ENCODE measurements at regions not wholly inside any gene's neighbourhood (a gene's known extent, or its start where the extent isn't known, plus 50 kb on each side); places are given as distances from the start of the nearest gene placed in this dataset.

DNA sequence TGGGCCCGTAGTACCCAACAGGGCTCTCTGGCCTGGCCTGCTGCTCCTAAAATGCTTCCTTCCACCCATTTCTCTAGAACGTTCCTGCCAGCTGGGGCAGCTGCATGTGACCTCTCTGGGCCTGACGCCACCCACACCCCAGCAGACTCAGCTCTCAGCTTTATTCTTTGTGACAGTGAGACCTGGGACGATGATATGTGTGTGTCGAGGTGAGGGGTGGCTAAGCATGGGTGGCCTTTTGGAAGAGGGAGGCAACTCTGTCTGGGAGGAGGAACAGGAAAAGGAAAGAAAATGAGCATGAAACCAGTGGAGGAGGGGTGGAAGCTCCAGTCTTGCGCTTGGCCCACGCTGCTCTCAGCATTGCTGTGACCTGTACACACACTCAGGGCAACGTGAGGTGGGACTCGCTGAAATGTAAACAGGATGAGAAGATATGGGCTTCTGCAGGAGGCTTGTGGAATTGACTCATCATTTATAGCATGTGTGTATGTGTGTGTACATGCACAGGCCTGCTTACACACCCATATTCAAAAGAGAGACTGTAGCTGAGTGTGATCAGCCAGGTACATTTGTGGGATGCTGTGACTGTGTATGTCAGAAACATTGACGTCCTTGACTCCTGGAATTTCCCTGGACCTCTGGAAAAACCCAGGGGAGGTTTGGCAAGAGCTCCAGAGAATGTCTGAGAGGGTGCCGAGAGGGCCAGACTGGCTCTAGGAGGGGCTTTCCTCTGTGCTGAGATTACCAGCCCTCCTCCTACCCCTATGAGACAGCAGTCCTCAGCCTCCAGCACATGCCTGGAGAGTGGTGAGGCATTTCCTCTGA, 137.9 kb downstream of the PJA1 start:
- Histone ChIP-seq H3K4me3 (ENCODE audit: low read depth, low read length) (no peak overlapping the region), H3K9ac (ENCODE audit: low read depth, low read length) (no peak overlapping the region), H3K27ac (ENCODE audit: low read depth, low read length) (no peak overlapping the region), H3K36me3 (ENCODE audit: control insufficient read depth, insufficient read depth, low read length) (no peaks in the 10 kb centered on the region), H3K27me3 (ENCODE audit: control insufficient read depth, insufficient read depth, low read length) (no peaks in the 10 kb centered on the region), H3K9me3 (ENCODE audit: control insufficient read depth, insufficient read depth, low read length) (peaks cover under 1% of the 10 kb centered on the region; the same call in 1 of the 2 replicates), H3K4me1 (ENCODE audit: control insufficient read depth, insufficient read depth, low read length) (peaks cover 12% of the 10 kb centered on the region)

DNA sequence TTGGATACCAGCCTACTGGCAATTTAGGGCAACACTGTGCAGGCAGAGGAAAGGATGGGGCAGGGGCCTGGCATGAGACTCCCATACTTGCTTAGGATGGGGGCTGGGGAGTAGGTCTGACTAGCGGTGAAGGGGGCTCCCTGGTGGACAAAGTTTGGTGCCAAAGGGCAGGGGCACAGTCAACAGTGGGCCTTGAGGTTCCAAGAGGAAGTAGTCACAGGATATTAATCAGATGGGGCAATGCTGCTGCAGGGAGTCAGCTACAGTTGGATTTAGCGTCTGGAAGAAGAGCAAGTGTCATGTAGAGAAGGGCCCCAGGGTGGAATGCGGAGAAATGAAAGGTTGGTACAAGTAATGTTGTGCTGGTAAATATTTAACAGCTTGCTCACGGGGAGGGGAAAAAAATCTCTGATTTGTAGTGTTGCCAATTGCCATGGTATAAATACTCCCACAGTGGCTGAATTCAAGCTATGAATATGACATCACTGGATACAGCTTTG, 139.4 kb downstream of the PJA1 start:
- Histone ChIP-seq H3K27ac (ENCODE audit: low read depth, low read length) (no peak overlapping the region), H3K36me3 (ENCODE audit: control insufficient read depth, insufficient read depth, low read length) (no peaks in the 10 kb centered on the region), H3K9ac (ENCODE audit: low read depth, low read length) (no peak overlapping the region)

DNA sequence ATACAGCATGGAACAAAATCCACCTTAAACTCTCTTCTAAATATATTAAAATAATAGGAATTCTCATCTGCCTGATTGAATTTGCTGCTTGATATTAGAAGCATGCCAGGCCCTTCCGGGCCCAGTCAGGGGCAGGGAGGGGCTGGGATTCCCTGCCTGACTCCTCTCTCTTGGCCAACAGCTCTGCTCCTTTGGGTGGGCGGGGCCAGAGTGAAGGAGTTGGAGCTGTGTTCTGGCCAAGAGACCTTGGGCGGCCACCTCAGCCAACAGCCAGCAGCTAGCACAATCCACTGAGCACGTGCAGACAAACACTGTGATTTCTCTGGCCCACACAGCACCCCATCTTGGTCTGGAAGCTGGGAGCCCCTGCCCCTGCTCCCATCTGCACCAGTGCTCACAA, 140.3 kb downstream of the PJA1 start:
- H3K9me3 ChIP-seq (ENCODE audit: control insufficient read depth, insufficient read depth, low read length), result peaks cover 5% of the 10 kb centered on the region
- H3K9ac ChIP-seq (ENCODE audit: low read depth, low read length), result no peak overlapping the region
- H3K4me3 ChIP-seq (ENCODE audit: low read depth, low read length), result no peak overlapping the region
- no peaks in the 10 kb centered on the region for H3K36me3 ChIP-seq (ENCODE audit: control insufficient read depth, insufficient read depth, low read length)
- no peaks in the 10 kb centered on the region for H3K27me3 ChIP-seq (ENCODE audit: control insufficient read depth, insufficient read depth, low read length)
- no peak overlapping the region for H3K27ac ChIP-seq (ENCODE audit: low read depth, low read length)
- peaks cover 7% of the 10 kb centered on the region for H3K4me1 ChIP-seq (ENCODE audit: control insufficient read depth, insufficient read depth, low read length)

More for the DNA sequence above, 139.4 kb downstream of the PJA1 start:
- Histone ChIP-seq H3K4me3 (ENCODE audit: low read depth, low read length) (no peak overlapping the region), H3K4me1 (ENCODE audit: control insufficient read depth, insufficient read depth, low read length) (peaks cover 12% of the 10 kb centered on the region), H3K27me3 (ENCODE audit: control insufficient read depth, insufficient read depth, low read length) (no peaks in the 10 kb centered on the region), H3K9me3 (ENCODE audit: control insufficient read depth, insufficient read depth, low read length) (no peaks in the 10 kb centered on the region; the same call in 1 of the 2 replicates)

DNA sequence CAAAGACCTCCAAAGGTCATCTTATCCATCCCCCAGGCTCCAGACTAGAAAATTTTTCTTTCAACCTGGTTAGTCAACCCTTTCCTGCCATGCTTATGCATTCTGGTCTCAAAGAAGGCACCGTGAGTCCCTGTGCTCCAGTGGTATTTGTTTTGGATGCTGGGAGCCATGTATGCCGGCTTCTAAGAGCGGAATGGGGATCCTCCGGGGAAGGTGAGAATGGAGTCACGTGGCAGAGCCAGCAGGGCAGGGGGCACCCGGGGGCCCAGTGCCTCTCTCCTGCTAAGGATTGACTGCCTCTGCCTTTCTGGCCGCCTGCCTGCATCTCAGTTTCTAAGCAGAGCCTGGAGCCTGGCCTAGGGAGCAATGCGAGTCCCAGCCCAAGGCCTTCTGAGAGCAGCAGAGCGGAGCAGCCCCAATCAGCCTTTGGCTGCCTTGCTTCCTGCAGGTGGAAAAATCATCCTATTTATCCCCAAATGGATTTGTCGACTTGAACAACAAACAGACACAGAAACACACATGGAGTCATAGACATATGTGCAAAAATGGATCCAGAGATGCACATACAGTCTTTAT, 141.0 kb downstream of the PJA1 start:
- Histone ChIP-seq H3K27ac (ENCODE audit: low read depth, low read length) (no peak overlapping the region), H3K4me3 (ENCODE audit: low read depth, low read length) (no peak overlapping the region), H3K9me3 (ENCODE audit: control insufficient read depth, insufficient read depth, low read length) (peaks cover 7% of the 10 kb centered on the region), H3K4me1 (ENCODE audit: control insufficient read depth, insufficient read depth, low read length) (no peaks in the 10 kb centered on the region), H3K9ac (ENCODE audit: low read depth, low read length) (no peak overlapping the region), H3K36me3 (ENCODE audit: control insufficient read depth, insufficient read depth, low read length) (no peaks in the 10 kb centered on the region), H3K27me3 (ENCODE audit: control insufficient read depth, insufficient read depth, low read length) (no peaks in the 10 kb centered on the region)

DNA sequence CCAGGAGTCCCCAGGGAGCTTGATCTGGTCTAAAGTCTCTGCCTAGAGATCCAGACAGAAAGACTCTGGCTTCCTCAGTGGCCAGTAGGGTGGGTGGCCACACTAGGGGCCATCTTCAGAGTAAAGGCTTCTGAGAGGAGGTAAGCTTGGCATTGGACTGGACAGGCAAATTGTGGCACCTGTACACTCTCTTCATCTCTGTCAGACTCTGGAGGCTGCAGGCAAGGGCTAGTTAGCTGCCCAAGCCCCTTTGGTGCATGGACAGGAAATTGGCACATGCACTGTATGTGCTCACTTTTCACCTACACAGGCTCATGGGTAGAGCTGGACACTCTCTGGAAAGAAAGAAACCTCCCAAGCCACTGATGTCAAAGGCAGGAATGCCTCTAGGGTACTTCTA, 142.8 kb downstream of the PJA1 start:
- Histone ChIP-seq H3K4me3 (ENCODE audit: low read depth, low read length) (no peak overlapping the region), H3K4me1 (ENCODE audit: control insufficient read depth, insufficient read depth, low read length) (no peaks in the 10 kb centered on the region), H3K9ac (ENCODE audit: low read depth, low read length) (no peak overlapping the region), H3K27ac (ENCODE audit: low read depth, low read length) (no peak overlapping the region), H3K9me3 (ENCODE audit: control insufficient read depth, insufficient read depth, low read length) (peaks cover 10% of the 10 kb centered on the region), H3K27me3 (ENCODE audit: control insufficient read depth, insufficient read depth, low read length) (no peaks in the 10 kb centered on the region), H3K36me3 (ENCODE audit: control insufficient read depth, insufficient read depth, low read length) (no peaks in the 10 kb centered on the region)

DNA sequence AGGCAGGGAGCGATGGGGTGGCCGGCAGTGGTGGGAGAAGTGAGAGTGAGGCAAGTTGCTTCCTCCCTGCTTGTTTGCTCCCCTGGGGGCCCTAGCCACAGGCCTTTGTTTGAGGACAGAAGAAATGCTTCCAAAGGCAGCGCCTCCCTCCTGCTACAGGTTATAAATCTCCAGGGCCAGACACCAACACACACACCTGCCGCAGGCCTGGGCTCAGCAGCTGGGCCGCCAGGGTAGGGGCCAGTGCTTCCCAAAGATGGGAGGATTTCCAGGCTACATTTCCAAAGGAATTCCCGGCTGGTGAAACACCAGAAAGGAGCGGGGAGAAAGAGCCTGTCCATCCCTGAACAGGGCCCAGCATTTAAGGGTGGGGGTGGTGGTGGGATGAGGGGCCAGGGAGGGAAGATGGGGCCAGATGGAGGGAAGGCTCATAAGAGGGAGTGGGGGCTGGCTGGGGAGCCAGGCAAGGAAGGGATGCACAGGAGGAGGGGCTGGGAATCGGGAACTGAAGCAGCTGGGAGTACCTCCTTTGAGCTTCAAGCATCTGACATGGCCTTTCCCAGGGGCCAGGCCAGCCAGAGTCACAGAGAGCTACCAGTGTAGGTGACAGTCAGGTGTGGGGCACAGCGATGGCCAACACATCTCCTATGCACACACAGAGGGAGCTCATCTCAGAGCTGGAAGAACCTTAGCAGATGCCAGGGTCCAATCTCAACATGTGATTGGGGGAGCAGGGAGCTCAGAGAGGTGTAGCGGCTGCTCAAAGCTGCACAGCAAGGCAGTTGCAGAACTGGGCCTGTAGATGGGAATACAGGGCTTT, 143.9 kb downstream of the PJA1 start:
- no peaks in the 10 kb centered on the region for H3K27me3 ChIP-seq (ENCODE audit: control insufficient read depth, insufficient read depth, low read length)
- H3K4me1 ChIP-seq (ENCODE audit: control insufficient read depth, insufficient read depth, low read length), result no peaks in the 10 kb centered on the region
- H3K27ac ChIP-seq (ENCODE audit: low read depth, low read length), result no peak overlapping the region
- no peaks in the 10 kb centered on the region for H3K36me3 ChIP-seq (ENCODE audit: control insufficient read depth, insufficient read depth, low read length)
- H3K4me3 ChIP-seq (ENCODE audit: low read depth, low read length), result no peak overlapping the region
- no peak overlapping the region for H3K9ac ChIP-seq (ENCODE audit: low read depth, low read length)
- H3K9me3 ChIP-seq (ENCODE audit: control insufficient read depth, insufficient read depth, low read length), result peaks cover 10% of the 10 kb centered on the region

DNA sequence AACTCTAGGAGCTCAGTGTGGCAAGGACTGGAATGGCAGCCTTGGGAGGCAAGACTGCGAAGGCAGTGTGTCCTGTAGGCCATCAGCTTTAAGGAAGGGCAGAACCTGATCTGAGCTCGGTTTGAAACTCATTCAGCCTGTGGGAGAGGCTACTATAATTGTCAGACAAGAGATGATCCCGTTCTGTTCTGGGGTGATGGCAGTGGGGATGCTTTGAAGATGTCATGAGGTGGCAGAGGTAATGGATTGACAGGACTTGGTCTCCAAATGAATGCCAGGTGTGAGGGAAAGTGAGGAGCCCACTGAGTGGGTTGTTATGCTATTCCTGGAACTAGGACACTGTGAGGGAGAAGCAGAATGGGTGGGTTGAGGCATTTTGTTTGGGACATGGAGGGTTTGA, 144.9 kb downstream of the PJA1 start:
- Histone ChIP-seq H3K36me3 (ENCODE audit: control insufficient read depth, insufficient read depth, low read length) (no peaks in the 10 kb centered on the region), H3K27ac (ENCODE audit: low read depth, low read length) (no peak overlapping the region), H3K4me1 (ENCODE audit: control insufficient read depth, insufficient read depth, low read length) (no peaks in the 10 kb centered on the region), H3K9me3 (ENCODE audit: control insufficient read depth, insufficient read depth, low read length) (peaks cover 11% of the 10 kb centered on the region; the same call in 1 of the 2 replicates), H3K4me3 (ENCODE audit: low read depth, low read length) (no peak overlapping the region), H3K9ac (ENCODE audit: low read depth, low read length) (no peak overlapping the region), H3K27me3 (ENCODE audit: control insufficient read depth, insufficient read depth, low read length) (no peaks in the 10 kb centered on the region)

DNA sequence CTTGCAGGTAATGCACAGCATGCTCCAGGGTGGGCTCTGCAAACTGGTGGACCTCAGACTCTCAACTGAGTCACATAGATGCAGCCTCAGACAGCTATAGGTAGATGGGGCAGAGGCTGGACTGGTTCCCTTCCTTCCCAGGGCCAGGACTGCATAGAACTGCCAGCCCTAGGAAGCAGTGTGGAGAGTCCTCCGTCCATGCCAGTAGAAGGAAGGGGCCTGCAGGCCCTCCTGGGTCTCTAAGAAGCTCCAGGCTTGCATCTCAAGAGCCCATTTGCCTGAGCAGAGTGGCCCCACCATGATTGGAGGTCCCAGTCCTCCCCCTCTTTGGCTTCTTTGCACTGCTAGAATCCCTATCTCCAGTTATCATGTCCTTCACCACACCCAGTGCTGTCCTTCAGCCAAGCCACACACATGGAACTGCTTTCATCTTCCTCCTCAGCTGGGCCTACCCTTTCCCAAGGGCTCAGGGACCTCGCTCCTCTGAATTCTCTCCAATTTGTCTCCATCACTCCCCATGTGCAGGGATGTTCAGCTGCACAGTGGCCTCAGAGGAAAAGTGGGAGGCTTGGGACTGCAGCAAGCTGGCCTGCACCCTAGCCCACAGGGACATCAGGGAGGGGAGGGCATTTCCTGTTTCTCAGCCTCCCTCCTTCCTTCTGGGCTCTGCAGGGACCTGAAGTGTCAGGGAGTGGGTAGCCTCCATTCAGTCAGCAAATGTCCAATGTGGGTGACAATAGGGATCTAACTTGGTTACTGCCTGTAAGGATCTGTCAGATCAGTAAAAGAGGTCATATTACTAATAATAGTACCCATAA, 146.0 kb downstream of the PJA1 start:
- H3K4me3 ChIP-seq (ENCODE audit: low read depth, low read length), result no peak overlapping the region
- H3K36me3 ChIP-seq (ENCODE audit: control insufficient read depth, insufficient read depth, low read length), result no peaks in the 10 kb centered on the region
- H3K27ac ChIP-seq (ENCODE audit: low read depth, low read length), result no peak overlapping the region
- H3K4me1 ChIP-seq (ENCODE audit: control insufficient read depth, insufficient read depth, low read length), result no peaks in the 10 kb centered on the region
- no peak overlapping the region for H3K9ac ChIP-seq (ENCODE audit: low read depth, low read length)
- H3K9me3 ChIP-seq (ENCODE audit: control insufficient read depth, insufficient read depth, low read length), result peaks cover 14% of the 10 kb centered on the region; the same call in 1 of the 2 replicates
- no peaks in the 10 kb centered on the region for H3K27me3 ChIP-seq (ENCODE audit: control insufficient read depth, insufficient read depth, low read length)

DNA sequence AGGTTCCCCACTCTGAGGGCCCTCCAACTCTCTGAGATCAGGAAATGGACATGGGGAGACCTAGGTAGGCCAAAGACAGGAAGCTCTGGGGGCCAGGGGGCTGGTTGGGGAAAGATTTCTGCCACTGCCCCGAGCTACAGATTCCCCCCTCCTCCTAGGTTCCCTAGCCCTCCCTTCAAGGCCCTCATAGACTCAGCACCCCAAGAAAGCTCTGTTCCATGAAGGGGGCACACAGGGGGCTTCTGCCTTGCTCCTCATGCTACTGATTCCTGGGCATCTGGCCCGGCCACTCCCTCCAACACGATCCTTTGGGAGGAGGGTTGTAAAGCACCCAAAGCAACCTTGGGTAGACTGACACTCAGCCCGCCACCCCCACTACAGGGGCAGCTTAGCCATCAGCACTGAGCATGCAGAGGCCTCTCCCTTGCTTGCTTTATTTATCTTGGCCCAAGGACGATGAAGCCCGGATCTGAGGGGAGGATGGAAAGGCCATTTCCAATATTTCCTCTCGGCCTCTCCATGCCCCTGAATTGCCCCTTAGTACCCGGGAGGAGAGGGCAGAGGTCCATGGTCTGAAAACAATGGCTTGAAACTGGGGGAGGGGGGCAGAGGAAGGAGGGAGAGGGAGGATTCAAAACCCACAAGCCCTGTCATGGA, 146.7 kb downstream of the PJA1 start:
- Histone ChIP-seq H3K9ac (ENCODE audit: low read depth, low read length) (no peak overlapping the region), H3K27ac (ENCODE audit: low read depth, low read length) (no peak overlapping the region), H3K4me3 (ENCODE audit: low read depth, low read length) (no peak overlapping the region), H3K9me3 (ENCODE audit: control insufficient read depth, insufficient read depth, low read length) (peaks cover 14% of the 10 kb centered on the region; the same call in 1 of the 2 replicates), H3K4me1 (ENCODE audit: control insufficient read depth, insufficient read depth, low read length) (no peaks in the 10 kb centered on the region), H3K27me3 (ENCODE audit: control insufficient read depth, insufficient read depth, low read length) (no peaks in the 10 kb centered on the region), H3K36me3 (ENCODE audit: control insufficient read depth, insufficient read depth, low read length) (no peaks in the 10 kb centered on the region)

Measured in HUES48 (cell line).